Fibroblast of lung (primary cell): ENCODE measurements at regions not wholly inside any gene's neighbourhood (a gene's known extent, or its start where the extent isn't known, plus 50 kb on each side); places are given as distances from the start of the nearest gene placed in this dataset.

Experiments
- EZH2 ChIP-seq: IDR thresholded peaks from 2 replicates; pipeline ENCODE4 v1.5.1; 2012; ENCODE audit warnings: low read length, control low read depth, mild to moderate bottlenecking; ENCODE audit errors: missing control alignments
- TF ChIP-seq, protein P1 (sequence below), 2 donors: IDR thresholded peaks in 1 of 2; conservative IDR thresholded peaks in 1 of 2; 1 replicate in 1 of 2; 2 replicates in 1 of 2; pipeline ENCODE4 v1.5.1; 2011 to 2012; ENCODE audit warnings: low read length in 2 of 2, control low read depth in 1 of 2, inconsistent platforms in 1 of 2, low read depth in 1 of 2, mild to moderate bottlenecking in 1 of 2

DNA sequence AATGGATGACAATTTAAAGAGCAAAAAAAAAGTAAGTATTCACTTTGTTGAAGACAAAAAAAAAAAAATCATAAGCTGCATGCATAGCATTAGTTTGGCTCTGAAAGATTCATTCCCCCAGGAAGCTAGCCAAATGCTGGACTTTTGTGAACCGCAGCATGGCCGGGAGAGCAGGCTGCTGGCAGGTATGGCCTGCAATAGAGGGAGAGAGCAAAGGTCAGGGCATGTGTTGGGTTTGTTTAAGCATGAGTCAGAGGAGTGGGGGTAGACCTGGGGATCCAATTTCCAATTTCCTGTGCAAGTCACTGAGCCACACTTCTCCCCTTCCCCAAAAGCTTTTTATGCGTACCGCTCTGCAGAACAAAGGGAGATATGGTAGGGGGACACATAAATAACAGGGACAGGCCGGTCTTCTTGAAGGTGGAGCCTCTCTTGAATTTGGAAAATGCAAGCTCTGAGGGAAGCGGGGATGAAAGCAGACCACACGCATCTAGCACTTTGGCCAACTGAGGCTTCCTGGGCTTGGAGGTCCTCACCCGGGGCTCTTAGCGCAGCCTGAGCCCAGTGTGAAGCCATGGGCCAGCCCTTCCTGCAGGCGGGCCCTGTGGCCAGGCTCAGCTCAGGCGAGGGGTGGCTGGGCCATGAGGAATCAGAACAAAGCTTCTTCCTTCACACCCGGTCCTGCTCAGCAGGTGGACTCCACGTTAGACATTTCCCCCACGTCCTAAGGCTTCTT lies 171.1 kb downstream of the TOMM20 start:
- TF ChIP-seq, protein P1, sequence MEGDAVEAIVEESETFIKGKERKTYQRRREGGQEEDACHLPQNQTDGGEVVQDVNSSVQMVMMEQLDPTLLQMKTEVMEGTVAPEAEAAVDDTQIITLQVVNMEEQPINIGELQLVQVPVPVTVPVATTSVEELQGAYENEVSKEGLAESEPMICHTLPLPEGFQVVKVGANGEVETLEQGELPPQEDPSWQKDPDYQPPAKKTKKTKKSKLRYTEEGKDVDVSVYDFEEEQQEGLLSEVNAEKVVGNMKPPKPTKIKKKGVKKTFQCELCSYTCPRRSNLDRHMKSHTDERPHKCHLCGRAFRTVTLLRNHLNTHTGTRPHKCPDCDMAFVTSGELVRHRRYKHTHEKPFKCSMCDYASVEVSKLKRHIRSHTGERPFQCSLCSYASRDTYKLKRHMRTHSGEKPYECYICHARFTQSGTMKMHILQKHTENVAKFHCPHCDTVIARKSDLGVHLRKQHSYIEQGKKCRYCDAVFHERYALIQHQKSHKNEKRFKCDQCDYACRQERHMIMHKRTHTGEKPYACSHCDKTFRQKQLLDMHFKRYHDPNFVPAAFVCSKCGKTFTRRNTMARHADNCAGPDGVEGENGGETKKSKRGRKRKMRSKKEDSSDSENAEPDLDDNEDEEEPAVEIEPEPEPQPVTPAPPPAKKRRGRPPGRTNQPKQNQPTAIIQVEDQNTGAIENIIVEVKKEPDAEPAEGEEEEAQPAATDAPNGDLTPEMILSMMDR (conservative IDR thresholded peaks at IDR 0.05 in 1 of 2, IDR thresholded peaks at IDR 0.05 in 1 of 2; ENCODE audit: low read depth in 1 of 2, low read length in 2 of 2), result no peak
- TF ChIP-seq EZH2, result no peak
